Gastroesophageal sphincter (tissue), 3 donors: ENCODE measurements at regions not wholly inside any gene's neighbourhood (a gene's known extent, or its start where the extent isn't known, plus 50 kb on each side); places are given as distances from the start of the nearest gene placed in this dataset.

Experiments used
- POLR2A ChIP-seq, 2 donors: fragments of 450-650 bp; IDR thresholded peaks; one replicate each; pipeline ENCODE4 v1.6.1; 2017; ENCODE audit warnings: antibody characterized with exemption in 2 of 2, mild to moderate bottlenecking in 2 of 2, moderate library complexity in 1 of 2
- TF ChIP-seq, protein P1 (sequence below), 4 experiments: fragments of 200-600 bp in 2 of 4; fragments of 450-650 bp in 2 of 4; sonication (generic) in 1 of 4; IDR thresholded peaks; one replicate each; pipeline ENCODE4 v1.5.1; 2017 to 2019; ENCODE audit warnings: antibody characterized with exemption in 4 of 4, mild to moderate bottlenecking in 2 of 4, moderate library complexity in 2 of 4

DNA sequence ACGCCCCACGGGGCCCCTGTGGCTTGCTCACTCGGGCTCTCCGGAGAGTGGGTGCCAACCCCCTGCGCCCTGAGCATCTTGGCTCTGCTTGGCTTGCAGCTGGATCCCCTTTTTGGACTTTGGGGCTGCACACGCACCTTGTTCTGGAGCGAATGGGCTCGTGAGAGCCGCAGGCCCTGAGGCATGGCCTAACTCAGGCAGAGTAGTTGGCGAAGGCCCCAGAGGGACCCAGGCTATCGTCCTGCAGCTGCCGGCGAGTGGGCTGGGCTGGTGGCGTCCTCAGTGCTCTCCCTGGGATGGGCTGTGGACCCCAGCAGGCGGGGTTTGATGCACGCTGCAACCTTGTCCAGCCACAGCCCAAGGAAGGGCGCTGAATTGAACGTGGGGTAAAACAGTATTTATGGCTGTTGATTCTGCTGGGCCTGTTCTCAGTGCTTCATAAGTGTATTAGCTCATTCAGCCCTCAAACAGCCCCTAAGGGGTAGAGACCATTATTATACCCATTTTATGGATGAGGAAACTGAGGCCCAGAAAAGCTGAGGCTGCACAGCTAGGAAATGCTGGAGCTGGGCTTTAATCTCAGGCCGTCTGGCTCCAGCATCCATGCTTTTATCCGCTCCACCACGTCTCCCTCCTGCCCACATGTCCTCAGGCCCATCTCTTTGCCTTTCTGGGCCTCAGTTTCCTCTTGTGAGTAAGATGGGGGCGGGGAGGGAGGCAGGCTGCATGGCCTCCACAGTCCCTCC lies 171.2 kb upstream of the CIBAR2 start:
- TF ChIP-seq, protein P1, sequence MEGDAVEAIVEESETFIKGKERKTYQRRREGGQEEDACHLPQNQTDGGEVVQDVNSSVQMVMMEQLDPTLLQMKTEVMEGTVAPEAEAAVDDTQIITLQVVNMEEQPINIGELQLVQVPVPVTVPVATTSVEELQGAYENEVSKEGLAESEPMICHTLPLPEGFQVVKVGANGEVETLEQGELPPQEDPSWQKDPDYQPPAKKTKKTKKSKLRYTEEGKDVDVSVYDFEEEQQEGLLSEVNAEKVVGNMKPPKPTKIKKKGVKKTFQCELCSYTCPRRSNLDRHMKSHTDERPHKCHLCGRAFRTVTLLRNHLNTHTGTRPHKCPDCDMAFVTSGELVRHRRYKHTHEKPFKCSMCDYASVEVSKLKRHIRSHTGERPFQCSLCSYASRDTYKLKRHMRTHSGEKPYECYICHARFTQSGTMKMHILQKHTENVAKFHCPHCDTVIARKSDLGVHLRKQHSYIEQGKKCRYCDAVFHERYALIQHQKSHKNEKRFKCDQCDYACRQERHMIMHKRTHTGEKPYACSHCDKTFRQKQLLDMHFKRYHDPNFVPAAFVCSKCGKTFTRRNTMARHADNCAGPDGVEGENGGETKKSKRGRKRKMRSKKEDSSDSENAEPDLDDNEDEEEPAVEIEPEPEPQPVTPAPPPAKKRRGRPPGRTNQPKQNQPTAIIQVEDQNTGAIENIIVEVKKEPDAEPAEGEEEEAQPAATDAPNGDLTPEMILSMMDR (IDR thresholded peaks at IDR 0.05), result no peak
- no peak for TF ChIP-seq POLR2A (IDR thresholded peaks at IDR 0.05)
